K562 (cell line): ENCODE measurements at regions not wholly inside any gene's neighbourhood (a gene's known extent, or its start where the extent isn't known, plus 50 kb on each side); places are given as distances from the start of the nearest gene placed in this dataset.

Experiments used
- ATAC-seq: fragments of 200-7000 bp; cut with Tn5 transposase; 3 replicates; pipeline ENCODE4 v1.9.1; 2020; ENCODE audit warnings: moderate library complexity
- BruUV-seq: library from RNA; stranded (reverse); fragments of 400-500 nt; replicated peaks from 2 replicates; lab custom pipeline; 2021; lab: Mats Ljungman, UMichigan
- CTCF ChIA-PET: fragments of 300-600 bp; formaldehyde crosslinking; extraction: SDS; loops from one replicate; lab custom pipeline; 2021; ENCODE audit warnings: low intra/inter-chr PET ratio; lab: Yijun Ruan, JAX
- POLR2A ChIA-PET: fragments of 300-600, 350-650 bp; sonication (Branson Sonifier 250); formaldehyde crosslinking; extraction: SDS; loops from one replicate; lab custom pipeline; 2021; ENCODE audit warnings: antibody characterized with exemption, inconsistent platforms; lab: Yijun Ruan, JAX
- DNase-seq, 4 experiments: peaks; one replicate each; pipeline versions ENCODE4 v3.0.0 to v3.0.0-alpha.2; 2011 to 2018; ENCODE audit warnings: low spot score in 3 of 4, mixed read lengths in 3 of 4; ENCODE audit errors: extremely low read depth in 1 of 4
- FAIRE-seq: peaks from 2 replicates; lab custom pipeline; 2011; peaks lifted over from hg19 to GRCh38; lab: Jason Lieb, UNC
- H2AFZ ChIP-seq: 2 replicates; pipeline ENCODE4 v1.6.0; 2011; ENCODE audit warnings: low read depth, low read length, control low read depth, inconsistent platforms
- H3K27ac ChIP-seq: fragments of 200-600 bp; 3 replicates; pipeline ENCODE4 v1.8.0; 2011; ENCODE audit warnings: low read depth, mild to moderate bottlenecking, control low read depth, inconsistent platforms, low read length, moderate library complexity, mixed read lengths; ENCODE audit errors: extremely low read depth
- H3K27me3 ChIP-seq, 2 experiments: fragments of 300-600 bp in 1 of 2; 2 replicates in 1 of 2; 3 replicates in 1 of 2; pipeline versions ENCODE4 v1.6.0 to v1.8.0; 2011; ENCODE audit warnings: inconsistent platforms in 2 of 2, low read length in 2 of 2, mild to moderate bottlenecking in 1 of 2, mixed read lengths in 1 of 2, moderate library complexity in 1 of 2; ENCODE audit not compliant: control insufficient read depth in 2 of 2, insufficient read depth in 2 of 2
- H3K36me3 ChIP-seq: fragments of 300-600 bp; 3 replicates; pipeline ENCODE4 v1.8.0; 2011; ENCODE audit warnings: mild to moderate bottlenecking, low read length, inconsistent platforms; ENCODE audit not compliant: control insufficient read depth, insufficient read depth
- H3K4me1 ChIP-seq, 2 experiments: fragments of 200-600 bp in 1 of 2; replicated peaks in 1 of 2; 2 replicates in 1 of 2; 3 replicates in 1 of 2; pipeline versions ENCODE4 v1.5.1 to v1.8.0; 2011; ENCODE audit warnings: inconsistent platforms in 2 of 2, low read length in 2 of 2, mild to moderate bottlenecking in 1 of 2, mixed read lengths in 1 of 2, moderate library complexity in 1 of 2; ENCODE audit not compliant: control insufficient read depth in 2 of 2, insufficient read depth in 2 of 2
- H3K4me2 ChIP-seq: 2 replicates; pipeline ENCODE4 v1.6.1; 2011; ENCODE audit warnings: low read length, control low read depth, inconsistent platforms, mixed read lengths; ENCODE audit not compliant: insufficient read depth
- H3K4me3 ChIP-seq: fragments of 200-600 bp; sonication (generic), shearing (Covaris generic); 2 replicates; pipeline ENCODE4 v1.5.1; 2016; ENCODE audit warnings: control low read depth, inconsistent platforms
- H3K79me2 ChIP-seq: fragments of 200-600 bp; 3 replicates; pipeline ENCODE4 v1.8.0; 2011; ENCODE audit warnings: low read length, inconsistent platforms; ENCODE audit not compliant: control insufficient read depth, insufficient read depth
- H3K9ac ChIP-seq, 2 experiments: 2 replicates each; pipeline versions ENCODE4 v1.6.0 to v1.6.1; 2011; ENCODE audit warnings: low read depth in 2 of 2, low read length in 2 of 2, control low read depth in 1 of 2, inconsistent platforms in 1 of 2, mild to moderate bottlenecking in 1 of 2, mixed read lengths in 1 of 2; ENCODE audit not compliant: insufficient read depth in 1 of 2
- H3K9me1 ChIP-seq: one replicate; pipeline ENCODE4 v1.6.0; 2011; ENCODE audit warnings: inconsistent platforms, mild to moderate bottlenecking, low read length, moderate library complexity; ENCODE audit not compliant: control insufficient read depth, insufficient read depth
- H3K9me3 ChIP-seq: replicated peaks from 2 replicates; pipeline ENCODE4 v1.5.1; 2011; ENCODE audit warnings: low read depth, low read length, inconsistent platforms; ENCODE audit not compliant: control insufficient read depth, insufficient read depth
- H4K20me1 ChIP-seq: replicated peaks from 2 replicates; pipeline ENCODE4 v1.6.1; 2011; ENCODE audit warnings: low read length, inconsistent platforms, mixed read lengths; ENCODE audit not compliant: control insufficient read depth, insufficient read depth
- GATAD2B ChIP-seq: fragments of 450-650 bp; IDR thresholded peaks from 2 replicates; pipeline ENCODE4 v1.6.1; 2017; ENCODE audit warnings: mild to moderate bottlenecking, borderline replicate concordance
- HCFC1 ChIP-seq: IDR thresholded peaks from 2 replicates; pipeline ENCODE4 v1.6.1; 2012; ENCODE audit warnings: low read depth, low read length, improper control_type of control experiment
- HNRNPLL ChIP-seq: fragments of 200-400 bp; formaldehyde crosslinking; IDR thresholded peaks from 2 replicates; pipeline ENCODE4 v1.6.1; 2017; ENCODE audit warnings: low read length, low read depth, mild to moderate bottlenecking; ENCODE audit not compliant: poor library complexity, severe bottlenecking
- KLF1 ChIP-seq: fragments of 450-650 bp; IDR thresholded peaks from 2 replicates; pipeline ENCODE4 v1.6.1; 2016; ENCODE audit warnings: missing genetic modification characterization, missing compliant biosample characterization
- NFRKB ChIP-seq: fragments of 450-650 bp; IDR thresholded peaks from 2 replicates; pipeline ENCODE4 v1.6.1; 2016; ENCODE audit warnings: low read depth
- NR2C1 ChIP-seq, 2 experiments: fragments of 450-650 bp; IDR thresholded peaks; 2 replicates each; pipeline ENCODE4 v1.6.1; 2017; ENCODE audit warnings: mild to moderate bottlenecking in 2 of 2, antibody characterized with exemption in 1 of 2, inconsistent platforms in 1 of 2, missing compliant biosample characterization in 1 of 2, missing genetic modification characterization in 1 of 2
- PHF8 ChIP-seq: fragments of 200-600 bp; sonication (generic); IDR thresholded peaks from 2 replicates; pipeline ENCODE4 v1.6.1; 2012; ENCODE audit warnings: mixed run types, mild to moderate bottlenecking, inconsistent platforms, low read length, moderate library complexity, borderline replicate concordance
- POLR2H ChIP-seq: IDR thresholded peaks from 2 replicates; pipeline ENCODE4 v1.6.1; 2016; ENCODE audit warnings: missing genetic modification characterization, low read depth, mild to moderate bottlenecking, control low read depth, missing compliant biosample characterization, moderate library complexity
- RBM34 ChIP-seq: fragments of 200-400 bp; formaldehyde crosslinking; IDR thresholded peaks from 2 replicates; pipeline ENCODE4 v1.6.1; 2018; ENCODE audit warnings: low read length, borderline replicate concordance; ENCODE audit not compliant: insufficient read depth
- SOX6 ChIP-seq: fragments of 450-650 bp; IDR thresholded peaks from 2 replicates; pipeline ENCODE4 v1.6.1; 2014; ENCODE audit warnings: mild to moderate bottlenecking
- ZNF184 ChIP-seq: sonication (generic); formaldehyde crosslinking; IDR thresholded peaks from 2 replicates; pipeline ENCODE4 v1.5.0; 2020; ENCODE audit warnings: missing genetic modification reagents
- WGBS: fragments of 100-300 bp; shearing (Covaris generic); methylation state at CpG from one replicate; pipeline ENCODE4 v1.1.6; 2016; ENCODE audit warnings: low coverage, mixed read lengths; ENCODE audit not compliant: insufficient coverage; ENCODE audit errors: missing lambda C conversion rate; 5-methylcytosine and 5-hydroxymethylcytosine counted together
- in situ Hi-C: fragments of 300-500 bp; cut with MboI; formaldehyde crosslinking; loops from 4 replicates; pipeline ENCODE4 v1.15.0; 2018; ENCODE audit warnings: inconsistent platforms, mixed read lengths
- intact Hi-C: fragments of 100-400 bp; cut with micrococcal nuclease; formaldehyde crosslinking; loops from 2 replicates; pipeline ENCODE4 v1.14.2; 2022
- TF ChIP-seq, protein P1 (sequence below): conservative IDR thresholded peaks from 2 replicates; pipeline ENCODE4 v1.6.1; 2011; ENCODE audit warnings: low read depth, mild to moderate bottlenecking, low read length; ENCODE audit not compliant: control insufficient read depth
- TF ChIP-seq, protein P2 (sequence below): sonication (generic); formaldehyde crosslinking; IDR thresholded peaks from 2 replicates; pipeline ENCODE4 v1.8.1; 2022; ENCODE audit warnings: missing genetic modification reagents

DNA sequence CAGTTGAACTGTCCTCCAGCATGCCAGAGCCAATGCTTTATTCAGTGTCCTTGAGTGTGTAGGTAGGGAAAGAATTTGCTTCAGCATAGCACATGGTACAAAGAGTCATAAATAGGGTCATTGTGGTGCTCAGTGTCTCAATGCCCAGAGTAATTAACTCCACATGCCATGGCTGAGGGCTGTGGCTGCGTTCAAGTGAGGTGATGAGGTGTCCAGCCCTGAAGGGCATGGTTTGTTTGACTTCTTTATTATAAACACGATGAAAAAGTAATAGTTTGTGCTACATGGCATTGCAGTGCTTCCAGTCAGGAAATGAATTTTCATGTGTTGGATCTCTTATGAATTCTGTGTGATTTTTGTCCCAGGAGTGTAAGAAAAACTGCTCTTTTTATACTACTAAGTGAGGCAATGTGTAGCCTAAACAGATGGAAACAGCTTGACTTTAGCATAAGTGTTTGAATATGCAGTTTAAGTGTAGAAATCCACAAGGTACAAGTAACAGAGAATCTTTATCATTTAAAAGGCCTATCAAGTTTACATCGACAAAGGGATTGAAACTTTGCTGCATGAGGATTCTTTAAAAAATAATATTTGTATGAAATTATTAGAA is 507.9 kb upstream of the CDH2 start:
- in situ Hi-C loops (no loop called here), intact Hi-C loops (no loop called here)
- Histone ChIP-seq H3K9me1 (no peaks in the 10 kb centered on the region), H2AFZ (no peak overlapping the region), H3K27ac (no peak overlapping the region), H3K9ac (no peak overlapping the region), H3K4me3 (no peak overlapping the region), H3K79me2 (no peaks in the 10 kb centered on the region), H3K36me3 (no peaks in the 10 kb centered on the region), H3K9me3 (no peaks in the 10 kb centered on the region; the same call in 1 of the 2 replicates), H3K4me2 (no peak overlapping the region), H4K20me1 (no peaks in the 10 kb centered on the region), H3K27me3 (no peaks in the 10 kb centered on the region), H3K4me1 (no peaks in the 10 kb centered on the region)
- ATAC-seq (no peak), FAIRE-seq (no peak), DNase-seq (no peak)
- ChIA-PET POLR2A (no interaction called here), CTCF (no interaction called here)
- WGBS = 0% methylated on average over 3 of the region's 3 CpGs
- TF ChIP-seq HCFC1 (no peak), PHF8 (no peak), NFRKB (no peak), KLF1 (tag) (no peak), SOX6 (no peak)
- BruUV-seq = no TSS peak

DNA sequence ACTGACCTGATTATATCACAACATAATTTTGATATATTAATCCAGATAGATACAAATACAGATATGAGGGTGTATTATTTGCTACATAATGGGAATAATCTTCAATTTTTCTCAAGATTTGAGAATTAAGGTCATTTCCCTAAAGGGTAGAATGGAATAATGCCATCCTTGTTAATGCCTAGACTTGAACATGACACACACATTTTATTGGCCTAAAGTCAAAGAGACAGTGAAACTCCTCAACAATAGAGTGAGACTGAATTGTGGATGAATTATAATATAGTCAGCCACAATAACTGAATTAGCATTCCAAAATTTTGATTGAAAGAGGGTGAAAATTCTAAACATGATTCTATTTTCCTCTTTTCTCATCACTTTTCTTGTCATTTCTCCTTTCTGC is 506.0 kb upstream of the CDH2 start:
- Histone ChIP-seq H3K9me3 (no peaks in the 10 kb centered on the region; the same call in 1 of the 2 replicates), H3K27ac (no peak overlapping the region), H2AFZ (no peak overlapping the region), H3K9me1 (no peaks in the 10 kb centered on the region), H4K20me1 (no peaks in the 10 kb centered on the region), H3K79me2 (no peaks in the 10 kb centered on the region), H3K36me3 (no peaks in the 10 kb centered on the region), H3K9ac (no peak overlapping the region), H3K4me1 (no peaks in the 10 kb centered on the region), H3K27me3 (no peaks in the 10 kb centered on the region), H3K4me3 (no peak overlapping the region), H3K4me2 (no peak overlapping the region)
- no TSS peak for BruUV-seq
- intact Hi-C loops (no loop called here), in situ Hi-C loops (no loop called here)
- CTCF ChIA-PET = no interaction called here
- no peak for ATAC-seq
- FAIRE-seq = no peak
- POLR2A ChIA-PET = no interaction called here
- no peak for DNase-seq
- no peak for TF ChIP-seq GATAD2B
- TF ChIP-seq HNRNPLL = no peak
- TF ChIP-seq RBM34 = no peak
- TF ChIP-seq NR2C1 (IDR thresholded peaks at IDR 0.05) = no peak
- TF ChIP-seq NR2C1 (tag; IDR thresholded peaks at IDR 0.05) = no peak
- TF ChIP-seq ZNF184 (CRISPR knock-in tag) = no peak
- TF ChIP-seq, protein P1, sequence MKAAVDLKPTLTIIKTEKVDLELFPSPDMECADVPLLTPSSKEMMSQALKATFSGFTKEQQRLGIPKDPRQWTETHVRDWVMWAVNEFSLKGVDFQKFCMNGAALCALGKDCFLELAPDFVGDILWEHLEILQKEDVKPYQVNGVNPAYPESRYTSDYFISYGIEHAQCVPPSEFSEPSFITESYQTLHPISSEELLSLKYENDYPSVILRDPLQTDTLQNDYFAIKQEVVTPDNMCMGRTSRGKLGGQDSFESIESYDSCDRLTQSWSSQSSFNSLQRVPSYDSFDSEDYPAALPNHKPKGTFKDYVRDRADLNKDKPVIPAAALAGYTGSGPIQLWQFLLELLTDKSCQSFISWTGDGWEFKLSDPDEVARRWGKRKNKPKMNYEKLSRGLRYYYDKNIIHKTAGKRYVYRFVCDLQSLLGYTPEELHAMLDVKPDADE = no peak
- TF ChIP-seq, protein P2, sequence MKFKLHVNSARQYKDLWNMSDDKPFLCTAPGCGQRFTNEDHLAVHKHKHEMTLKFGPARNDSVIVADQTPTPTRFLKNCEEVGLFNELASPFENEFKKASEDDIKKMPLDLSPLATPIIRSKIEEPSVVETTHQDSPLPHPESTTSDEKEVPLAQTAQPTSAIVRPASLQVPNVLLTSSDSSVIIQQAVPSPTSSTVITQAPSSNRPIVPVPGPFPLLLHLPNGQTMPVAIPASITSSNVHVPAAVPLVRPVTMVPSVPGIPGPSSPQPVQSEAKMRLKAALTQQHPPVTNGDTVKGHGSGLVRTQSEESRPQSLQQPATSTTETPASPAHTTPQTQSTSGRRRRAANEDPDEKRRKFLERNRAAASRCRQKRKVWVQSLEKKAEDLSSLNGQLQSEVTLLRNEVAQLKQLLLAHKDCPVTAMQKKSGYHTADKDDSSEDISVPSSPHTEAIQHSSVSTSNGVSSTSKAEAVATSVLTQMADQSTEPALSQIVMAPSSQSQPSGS (CRISPR knock-in tag) = no peak
- TF ChIP-seq POLR2H (tag) = no peak
